Erythroblast (primary cell): ENCODE measurements at regions not wholly inside any gene's neighbourhood (a gene's known extent, or its start where the extent isn't known, plus 50 kb on each side); places are given as distances from the start of the nearest gene placed in this dataset.

Source experiments
- GATA1 ChIP-seq: IDR thresholded peaks from 2 replicates; pipeline ENCODE4 v1.6.1; 2011; ENCODE audit warnings: low read depth, mild to moderate bottlenecking, control low read depth, low read length, moderate library complexity
- POLR2A ChIP-seq: IDR thresholded peaks from 2 replicates; pipeline ENCODE4 v1.6.1; 2011; ENCODE audit warnings: mild to moderate bottlenecking, low read length

DNA sequence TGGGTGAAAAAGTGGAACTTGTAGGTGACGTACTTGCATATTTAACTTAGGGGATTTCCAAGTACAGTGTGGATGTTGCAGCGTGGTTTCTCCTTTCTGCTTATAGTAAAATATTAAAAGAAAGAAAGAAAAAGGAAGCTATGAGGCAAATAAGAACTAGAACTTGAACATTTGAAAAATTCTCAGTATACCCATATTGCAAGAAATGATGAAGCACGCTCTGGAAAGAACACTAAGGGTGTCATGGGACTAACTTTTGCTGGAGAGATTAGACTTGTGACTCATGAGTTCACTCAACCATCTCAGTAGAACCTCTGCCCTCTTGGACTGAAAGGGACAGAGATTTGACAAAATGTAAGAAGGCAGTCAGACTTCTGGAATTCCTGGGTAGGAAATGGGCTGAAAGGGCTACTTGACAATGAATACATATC lies 704.5 kb upstream of the ADGRL4 start:
- TF ChIP-seq POLR2A (no peak), GATA1 (no peak)
